Endothelial cell (in vitro differentiated cells): ENCODE measurements at regions not wholly inside any gene's neighbourhood (a gene's known extent, or its start where the extent isn't known, plus 50 kb on each side); places are given as distances from the start of the nearest gene placed in this dataset.

ENCODE experiments used
- DNase-seq: peaks from one replicate; pipeline ENCODE4 v3.0.0; 2021; ENCODE audit warnings: low spot score
- H3K27ac Mint-ChIP-seq: one replicate; pipeline ENCODE4 v1.8.0; 2021; ENCODE audit warnings: mixed read lengths, inconsistent platforms; ENCODE audit not compliant: unreplicated experiment
- H3K27me3 Mint-ChIP-seq: one replicate; pipeline ENCODE4 v1.8.0; 2021; ENCODE audit warnings: mild to moderate bottlenecking, moderate library complexity, mixed read lengths, inconsistent platforms; ENCODE audit not compliant: unreplicated experiment
- H3K36me3 Mint-ChIP-seq: one replicate; pipeline ENCODE4 v1.8.0; 2021; ENCODE audit warnings: mild to moderate bottlenecking, low read depth, mixed read lengths, inconsistent platforms; ENCODE audit not compliant: unreplicated experiment
- H3K4me1 Mint-ChIP-seq: one replicate; pipeline ENCODE4 v1.8.0; 2021; ENCODE audit warnings: mild to moderate bottlenecking, mixed read lengths, inconsistent platforms; ENCODE audit not compliant: unreplicated experiment
- H3K4me3 Mint-ChIP-seq: one replicate; pipeline ENCODE4 v1.8.0; 2021; ENCODE audit warnings: mild to moderate bottlenecking, mixed read lengths, inconsistent platforms; ENCODE audit not compliant: unreplicated experiment
- H3K9me3 Mint-ChIP-seq: one replicate; pipeline ENCODE4 v1.8.0; 2021; ENCODE audit warnings: mixed read lengths, inconsistent platforms; ENCODE audit not compliant: unreplicated experiment
- TF ChIP-seq, protein P1 (sequence below): fragments of 200-600 bp; sonication (generic); IDR thresholded peaks from one replicate; pipeline ENCODE4 v1.5.0; 2021; ENCODE audit warnings: antibody characterized with exemption; ENCODE audit not compliant: unreplicated experiment

DNA sequence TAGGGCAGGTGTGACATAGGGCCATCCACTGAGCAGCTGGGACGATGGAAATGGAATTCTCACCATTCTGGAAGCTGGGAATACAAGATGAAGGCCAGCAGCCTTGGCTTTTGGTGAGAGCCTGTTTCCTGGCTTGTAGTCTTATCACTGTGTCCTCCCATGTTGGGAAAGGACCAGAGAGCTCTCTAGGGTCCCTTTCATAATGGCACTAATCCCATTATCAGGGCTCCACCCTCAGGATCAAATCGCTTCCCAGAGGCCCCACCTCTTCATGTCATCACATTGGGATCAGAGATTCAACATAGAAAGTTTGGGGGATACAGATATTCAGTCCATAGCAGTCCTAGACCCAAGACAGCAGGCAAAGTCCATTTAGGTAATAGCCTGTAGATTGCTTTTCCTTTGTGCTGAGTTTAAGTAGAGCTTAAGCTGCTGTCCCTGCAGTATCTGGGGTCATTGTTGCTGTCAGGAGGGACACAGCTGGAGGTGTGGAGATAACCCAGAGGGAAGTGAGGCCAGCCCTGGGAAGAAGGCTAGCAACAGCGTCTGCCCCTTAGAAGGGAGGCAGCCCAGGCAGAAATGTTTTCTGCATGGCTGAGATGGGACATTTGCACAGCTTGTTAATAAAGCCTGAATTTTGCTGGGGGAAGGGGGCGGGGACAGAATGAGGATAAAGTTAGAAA lies 136.5 kb upstream of the GPR12 start:
- H3K27ac Mint-ChIP-seq = no peak overlapping the region
- no peaks in the 10 kb centered on the region for H3K9me3 Mint-ChIP-seq
- no peak for DNase-seq
- TF ChIP-seq, protein P1, sequence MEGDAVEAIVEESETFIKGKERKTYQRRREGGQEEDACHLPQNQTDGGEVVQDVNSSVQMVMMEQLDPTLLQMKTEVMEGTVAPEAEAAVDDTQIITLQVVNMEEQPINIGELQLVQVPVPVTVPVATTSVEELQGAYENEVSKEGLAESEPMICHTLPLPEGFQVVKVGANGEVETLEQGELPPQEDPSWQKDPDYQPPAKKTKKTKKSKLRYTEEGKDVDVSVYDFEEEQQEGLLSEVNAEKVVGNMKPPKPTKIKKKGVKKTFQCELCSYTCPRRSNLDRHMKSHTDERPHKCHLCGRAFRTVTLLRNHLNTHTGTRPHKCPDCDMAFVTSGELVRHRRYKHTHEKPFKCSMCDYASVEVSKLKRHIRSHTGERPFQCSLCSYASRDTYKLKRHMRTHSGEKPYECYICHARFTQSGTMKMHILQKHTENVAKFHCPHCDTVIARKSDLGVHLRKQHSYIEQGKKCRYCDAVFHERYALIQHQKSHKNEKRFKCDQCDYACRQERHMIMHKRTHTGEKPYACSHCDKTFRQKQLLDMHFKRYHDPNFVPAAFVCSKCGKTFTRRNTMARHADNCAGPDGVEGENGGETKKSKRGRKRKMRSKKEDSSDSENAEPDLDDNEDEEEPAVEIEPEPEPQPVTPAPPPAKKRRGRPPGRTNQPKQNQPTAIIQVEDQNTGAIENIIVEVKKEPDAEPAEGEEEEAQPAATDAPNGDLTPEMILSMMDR = no peak
- H3K27me3 Mint-ChIP-seq = peaks cover 2% of the 10 kb centered on the region
- H3K4me1 Mint-ChIP-seq = peaks cover 4% of the 10 kb centered on the region
- H3K4me3 Mint-ChIP-seq = no peak overlapping the region
- no peaks in the 10 kb centered on the region for H3K36me3 Mint-ChIP-seq

DNA sequence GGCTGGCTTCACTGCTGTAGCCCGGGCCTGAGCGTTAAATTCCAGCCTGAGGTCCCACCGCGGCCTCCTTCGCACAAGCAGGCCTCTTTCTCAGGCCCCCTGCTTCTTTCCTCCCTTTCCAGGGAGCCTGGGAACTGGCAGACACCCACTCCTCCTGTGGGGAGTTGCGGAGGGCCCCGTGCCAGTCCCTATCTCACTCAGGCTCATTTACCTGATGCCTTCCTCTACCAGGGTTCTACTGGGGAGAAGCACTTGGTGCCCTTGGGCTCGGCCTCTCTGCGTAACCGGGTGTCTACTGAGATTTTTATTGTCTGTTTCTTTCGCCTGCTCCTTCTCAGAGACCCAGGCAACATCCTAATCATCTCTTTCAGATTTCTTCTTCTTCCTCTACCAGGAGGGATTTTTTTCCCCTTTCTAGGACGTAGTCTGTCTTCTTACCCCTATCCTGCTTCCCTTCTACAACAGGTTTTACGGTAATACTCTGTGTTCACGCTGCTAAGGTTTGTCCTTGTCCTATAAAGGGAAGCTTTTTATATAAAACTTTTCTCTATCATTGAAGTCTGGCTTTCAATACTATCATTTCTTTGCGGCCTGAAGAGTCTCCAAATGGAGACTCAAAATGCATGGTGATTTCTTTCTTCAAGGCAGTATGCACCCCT lies 135.4 kb upstream of the GPR12 start:
- H3K27me3 Mint-ChIP-seq = peaks cover 2% of the 10 kb centered on the region
- TF ChIP-seq, protein P1 = no peak
- DNase-seq = no peak
- no peaks in the 10 kb centered on the region for H3K9me3 Mint-ChIP-seq
- no peak overlapping the region for H3K4me3 Mint-ChIP-seq
- H3K4me1 Mint-ChIP-seq = peaks cover 3% of the 10 kb centered on the region
- no peaks in the 10 kb centered on the region for H3K36me3 Mint-ChIP-seq
- peak overlapping the region; percentile 4 for H3K27ac Mint-ChIP-seq

DNA sequence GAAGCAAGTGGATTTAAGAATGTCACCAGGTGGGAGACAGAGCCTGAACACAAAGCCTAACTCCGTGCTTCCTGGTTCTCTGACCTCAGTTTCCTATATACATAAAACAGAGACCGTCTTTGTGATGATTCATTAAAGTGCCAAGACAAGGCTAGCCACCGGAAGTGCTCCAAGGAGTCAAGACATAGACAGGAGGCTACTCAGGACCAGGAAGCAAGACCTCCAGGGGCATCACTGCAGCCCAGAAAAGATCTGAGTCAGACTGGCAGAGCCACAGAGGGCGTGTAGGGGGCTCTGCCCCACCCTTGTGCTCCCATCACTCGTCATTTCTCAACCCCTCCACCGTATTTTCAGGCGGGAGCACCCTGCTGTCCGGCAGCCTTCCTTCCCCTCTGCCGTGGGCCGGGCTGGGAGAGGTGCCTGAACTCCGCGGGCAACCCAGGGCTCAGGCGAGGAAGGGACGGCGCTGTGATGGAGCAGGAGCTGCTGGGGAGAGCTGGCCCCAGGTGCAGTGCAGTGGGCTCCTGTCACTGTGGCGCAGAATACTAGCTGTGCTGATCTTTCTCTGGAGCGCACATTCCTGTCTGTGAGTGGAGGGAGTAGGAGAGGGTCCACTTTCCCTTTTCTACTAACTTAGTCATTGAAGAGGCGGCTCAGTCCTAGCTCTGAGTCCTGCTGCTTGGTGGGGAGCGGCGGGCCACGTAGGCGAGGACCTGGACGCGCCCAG lies 134.7 kb upstream of the GPR12 start:
- Mint-ChIP-seq H3K9me3 (no peaks in the 10 kb centered on the region), H3K4me3 (no peak overlapping the region), H3K27ac (no peak overlapping the region), H3K36me3 (no peaks in the 10 kb centered on the region), H3K4me1 (no peaks in the 10 kb centered on the region), H3K27me3 (no peaks in the 10 kb centered on the region)
- TF ChIP-seq, protein P1 = no peak
- no peak for DNase-seq

DNA sequence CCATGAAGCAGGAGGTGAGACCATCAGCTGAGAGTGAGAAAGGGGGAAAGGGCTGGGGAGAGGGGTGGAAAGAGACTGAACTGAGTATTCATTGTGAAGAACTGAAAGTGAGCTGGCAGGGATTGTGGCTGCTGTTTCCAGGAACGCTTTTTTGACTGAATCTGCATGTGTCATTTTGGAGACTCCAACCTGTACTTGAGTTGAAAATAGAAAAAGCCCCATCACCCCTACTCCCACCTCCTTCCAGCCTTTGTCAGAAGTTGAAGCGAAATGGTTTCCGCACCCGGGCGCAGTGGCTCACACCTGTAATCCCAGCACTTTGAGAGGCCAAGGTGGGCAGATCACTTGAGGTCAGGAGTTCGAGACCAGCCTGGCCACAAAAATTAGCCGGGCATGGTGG lies 128.0 kb upstream of the GPR12 start:
- no peak overlapping the region for H3K27ac Mint-ChIP-seq
- H3K9me3 Mint-ChIP-seq = no peaks in the 10 kb centered on the region
- TF ChIP-seq, protein P1 = no peak
- H3K4me3 Mint-ChIP-seq = no peak overlapping the region
- no peaks in the 10 kb centered on the region for H3K4me1 Mint-ChIP-seq
- no peaks in the 10 kb centered on the region for H3K36me3 Mint-ChIP-seq
- no peaks in the 10 kb centered on the region for H3K27me3 Mint-ChIP-seq
- DNase-seq = no peak

DNA sequence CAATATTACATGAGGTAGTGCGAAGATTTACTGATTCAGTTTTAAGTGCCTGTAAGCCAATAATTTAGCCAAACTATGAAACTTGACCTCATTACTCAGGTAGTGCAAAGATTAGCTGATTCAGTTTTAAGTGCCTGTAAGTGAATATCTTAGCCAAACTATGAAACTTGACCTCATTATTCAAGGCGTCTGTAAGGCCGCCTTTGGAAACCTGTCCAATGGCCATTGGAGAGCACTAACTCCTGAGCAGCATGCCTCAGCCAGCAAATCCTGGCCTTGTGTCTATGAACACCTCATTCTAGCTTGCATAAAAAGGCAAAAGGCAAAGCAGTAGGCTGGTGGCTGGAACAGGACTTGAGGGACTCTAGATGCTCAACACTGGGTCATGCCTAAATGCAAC lies 127.0 kb upstream of the GPR12 start:
- no peak for DNase-seq
- H3K4me3 Mint-ChIP-seq = no peak overlapping the region
- TF ChIP-seq, protein P1 = no peak
- H3K27me3 Mint-ChIP-seq = no peaks in the 10 kb centered on the region
- no peaks in the 10 kb centered on the region for H3K36me3 Mint-ChIP-seq
- no peak overlapping the region for H3K27ac Mint-ChIP-seq
- no peaks in the 10 kb centered on the region for H3K4me1 Mint-ChIP-seq
- H3K9me3 Mint-ChIP-seq = no peaks in the 10 kb centered on the region
